ENCODE measurements at regions not wholly inside any gene's neighbourhood (a gene's known extent, or its start where the extent isn't known, plus 50 kb on each side); places are given as distances from the start of the nearest gene placed in this dataset.

- TF ChIP-seq, protein P1, sequence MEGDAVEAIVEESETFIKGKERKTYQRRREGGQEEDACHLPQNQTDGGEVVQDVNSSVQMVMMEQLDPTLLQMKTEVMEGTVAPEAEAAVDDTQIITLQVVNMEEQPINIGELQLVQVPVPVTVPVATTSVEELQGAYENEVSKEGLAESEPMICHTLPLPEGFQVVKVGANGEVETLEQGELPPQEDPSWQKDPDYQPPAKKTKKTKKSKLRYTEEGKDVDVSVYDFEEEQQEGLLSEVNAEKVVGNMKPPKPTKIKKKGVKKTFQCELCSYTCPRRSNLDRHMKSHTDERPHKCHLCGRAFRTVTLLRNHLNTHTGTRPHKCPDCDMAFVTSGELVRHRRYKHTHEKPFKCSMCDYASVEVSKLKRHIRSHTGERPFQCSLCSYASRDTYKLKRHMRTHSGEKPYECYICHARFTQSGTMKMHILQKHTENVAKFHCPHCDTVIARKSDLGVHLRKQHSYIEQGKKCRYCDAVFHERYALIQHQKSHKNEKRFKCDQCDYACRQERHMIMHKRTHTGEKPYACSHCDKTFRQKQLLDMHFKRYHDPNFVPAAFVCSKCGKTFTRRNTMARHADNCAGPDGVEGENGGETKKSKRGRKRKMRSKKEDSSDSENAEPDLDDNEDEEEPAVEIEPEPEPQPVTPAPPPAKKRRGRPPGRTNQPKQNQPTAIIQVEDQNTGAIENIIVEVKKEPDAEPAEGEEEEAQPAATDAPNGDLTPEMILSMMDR (IDR thresholded peaks at IDR 0.05), result no peak
- H3K27ac ChIP-seq, result no peak overlapping the region
- no peak overlapping the region for H3K4me3 ChIP-seq
- H3K27me3 ChIP-seq (replicated peaks; ENCODE audit: insufficient read depth), result no peaks in the 10 kb centered on the region
- ATAC-seq (ENCODE audit: insufficient number of reproducible peaks, low FRiP score, low read depth), result no peak
- no peaks in the 10 kb centered on the region for H3K36me3 ChIP-seq
- no peak for DNase-seq (ENCODE audit: low spot score)
- H3K4me1 ChIP-seq (ENCODE audit: control insufficient read depth in 1 of 2, low read depth in 2 of 2), result no peaks in the 10 kb centered on the region
- H3K9me3 ChIP-seq, result peaks cover 3% of the 10 kb centered on the region
Observed at GRCh38 chr22:47954107-47954506, 1191.7 kb downstream of the TBC1D22A start.

DNA sequence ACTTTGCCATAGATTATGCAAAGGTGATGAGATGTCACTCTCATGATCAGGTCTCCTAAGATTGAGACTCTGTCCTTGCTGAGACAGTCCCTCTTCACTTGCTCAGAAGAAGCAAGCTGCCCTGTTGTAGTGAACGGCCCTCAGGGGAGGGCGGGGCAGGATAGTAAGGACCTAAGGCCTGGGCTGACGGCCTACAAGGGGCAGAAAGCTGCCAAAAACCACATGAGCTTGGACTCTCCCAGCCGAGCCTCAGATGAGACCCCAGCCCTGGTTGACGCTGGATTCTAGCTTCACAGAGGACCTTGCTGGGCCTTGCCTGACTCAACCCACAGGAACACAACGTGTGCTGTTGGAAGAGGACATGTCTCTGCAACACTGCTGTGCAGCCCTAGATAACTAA, 1182.5 kb downstream of the TBC1D22A start:
- Histone ChIP-seq H3K4me3 (no peak overlapping the region), H3K27me3 (replicated peaks; ENCODE audit: insufficient read depth) (no peaks in the 10 kb centered on the region), H3K9me3 (no peaks in the 10 kb centered on the region), H3K27ac (no peak overlapping the region), H3K4me1 (ENCODE audit: control insufficient read depth in 1 of 2, low read depth in 2 of 2) (no peaks in the 10 kb centered on the region), H3K36me3 (no peaks in the 10 kb centered on the region)
- ATAC-seq (ENCODE audit: insufficient number of reproducible peaks, low FRiP score, low read depth), result no peak
- TF ChIP-seq, protein P1 (IDR thresholded peaks at IDR 0.05), result no peak
- no peak for DNase-seq (ENCODE audit: low spot score)

DNA sequence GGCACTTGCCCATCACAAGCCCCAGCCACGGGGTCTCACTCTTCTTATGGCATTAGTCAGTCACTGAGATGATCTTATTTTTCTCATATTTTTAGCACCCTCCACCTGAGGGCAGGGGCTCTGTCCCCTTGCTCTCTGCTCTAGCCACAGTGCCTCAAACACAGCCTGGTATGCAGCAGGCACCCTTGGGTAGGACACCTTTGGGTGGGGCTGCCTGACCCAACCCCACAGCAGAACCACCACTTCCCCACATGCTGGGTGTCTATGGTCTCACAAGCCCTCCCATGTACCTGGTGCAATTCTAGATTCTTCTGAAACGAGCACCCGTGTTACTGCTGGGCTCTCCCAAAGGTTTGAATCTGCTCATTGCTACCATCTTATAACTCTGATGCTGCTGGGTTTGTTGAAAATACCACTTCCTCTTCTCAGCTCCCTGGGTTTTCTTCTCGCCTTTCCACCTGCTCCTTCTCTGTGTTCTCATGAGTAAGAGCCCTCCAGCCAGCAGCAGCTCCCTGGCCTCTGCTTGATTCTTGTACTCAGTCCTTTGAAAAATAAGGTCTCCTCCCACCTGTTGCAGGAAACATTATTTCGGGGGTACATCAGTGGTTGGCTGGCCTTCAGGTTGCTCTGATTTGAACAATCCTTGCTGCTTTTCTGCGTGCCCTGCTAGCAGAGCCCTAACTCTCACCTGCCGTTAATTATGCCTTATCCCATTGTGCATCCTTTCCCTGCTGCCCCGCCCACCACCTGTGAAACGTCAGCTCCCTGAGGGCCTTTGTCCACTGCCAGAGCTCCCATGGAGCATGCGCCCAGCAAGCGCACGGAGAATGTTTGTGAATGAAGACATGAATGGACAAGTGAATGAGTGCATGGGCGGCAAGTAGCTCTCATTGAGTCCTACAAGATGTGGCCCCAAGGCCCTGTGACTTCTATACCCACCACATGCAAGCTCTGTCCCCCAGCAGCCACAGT, 1181.6 kb downstream of the TBC1D22A start:
- TF ChIP-seq, protein P1 (IDR thresholded peaks at IDR 0.05), result no peak
- ATAC-seq (ENCODE audit: insufficient number of reproducible peaks, low FRiP score, low read depth) (no peak), DNase-seq (ENCODE audit: low spot score) (no peak)
- Histone ChIP-seq H3K27me3 (replicated peaks; ENCODE audit: insufficient read depth) (no peaks in the 10 kb centered on the region), H3K4me1 (ENCODE audit: control insufficient read depth in 1 of 2, low read depth in 2 of 2) (no peaks in the 10 kb centered on the region), H3K4me3 (no peak overlapping the region), H3K9me3 (no peaks in the 10 kb centered on the region), H3K36me3 (no peaks in the 10 kb centered on the region), H3K27ac (no peak overlapping the region)

DNA sequence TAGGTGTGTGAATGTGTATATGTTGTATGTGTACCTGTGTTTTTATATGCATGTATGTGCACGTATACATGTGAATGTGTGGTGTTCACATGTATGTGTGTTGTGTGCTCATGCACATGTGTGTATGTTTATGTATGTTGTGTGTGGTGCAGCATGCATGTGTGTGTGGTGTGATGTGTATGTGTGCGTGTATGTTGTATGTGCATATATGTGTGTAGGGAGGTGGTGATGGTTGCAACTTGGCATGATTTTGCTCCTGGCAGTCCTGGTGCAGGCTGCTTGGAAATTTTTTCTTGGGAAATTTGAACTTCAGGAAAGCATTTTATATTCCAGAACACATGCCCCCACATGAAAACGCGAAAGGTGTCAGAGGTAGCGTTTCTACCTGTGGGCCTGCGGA, 1177.8 kb downstream of the TBC1D22A start:
- Histone ChIP-seq H3K4me3 (no peak overlapping the region), H3K27ac (no peak overlapping the region), H3K9me3 (no peaks in the 10 kb centered on the region), H3K27me3 (replicated peaks; ENCODE audit: insufficient read depth) (no peaks in the 10 kb centered on the region), H3K36me3 (no peaks in the 10 kb centered on the region), H3K4me1 (ENCODE audit: control insufficient read depth in 1 of 2, low read depth in 2 of 2) (no peaks in the 10 kb centered on the region)
- no peak for DNase-seq (ENCODE audit: low spot score)
- no peak for ATAC-seq (ENCODE audit: insufficient number of reproducible peaks, low FRiP score, low read depth)
- TF ChIP-seq, protein P1 (IDR thresholded peaks at IDR 0.05), result no peak

DNA sequence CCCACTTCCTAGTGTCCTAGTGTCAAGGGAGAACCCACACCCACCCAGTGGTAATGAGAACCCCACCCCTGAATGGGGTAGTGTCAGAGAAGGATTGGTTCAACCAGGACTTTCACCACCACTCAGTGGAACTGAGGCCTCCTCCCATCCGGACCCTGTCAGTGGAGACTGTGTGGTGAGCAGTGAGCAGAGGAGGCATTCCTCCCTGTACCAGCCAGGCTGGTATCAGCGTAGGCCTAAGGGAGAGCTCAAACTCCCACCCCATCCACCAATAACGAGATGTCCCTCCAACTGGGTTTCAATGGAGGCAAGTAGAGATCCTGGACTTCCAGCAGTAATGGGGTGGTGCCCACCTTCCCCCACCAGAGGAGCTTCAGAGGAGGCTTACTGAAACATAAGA, 1171.4 kb downstream of the TBC1D22A start:
- TF ChIP-seq, protein P1 (IDR thresholded peaks at IDR 0.05), result no peak
- no peaks in the 10 kb centered on the region for H3K9me3 ChIP-seq
- ATAC-seq (ENCODE audit: insufficient number of reproducible peaks, low FRiP score, low read depth) (no peak), DNase-seq (ENCODE audit: low spot score) (no peak)
- H3K27me3 ChIP-seq (replicated peaks; ENCODE audit: insufficient read depth), result no peaks in the 10 kb centered on the region
- H3K4me1 ChIP-seq (ENCODE audit: control insufficient read depth in 1 of 2, low read depth in 2 of 2), result no peaks in the 10 kb centered on the region
- H3K27ac ChIP-seq, result no peak overlapping the region
- H3K36me3 ChIP-seq, result no peaks in the 10 kb centered on the region
- no peak overlapping the region for H3K4me3 ChIP-seq
